K562 (cell line): ENCODE measurements at regions not wholly inside any gene's neighbourhood (a gene's known extent, or its start where the extent isn't known, plus 50 kb on each side); places are given as distances from the start of the nearest gene placed in this dataset.

Source experiments
- ATAC-seq: fragments of 200-7000 bp; cut with Tn5 transposase; 3 replicates; pipeline ENCODE4 v1.9.1; 2020; ENCODE audit warnings: moderate library complexity
- BruUV-seq: library from RNA; stranded (reverse); fragments of 400-500 nt; replicated peaks from 2 replicates; lab custom pipeline; 2021; lab: Mats Ljungman, UMichigan
- CTCF ChIA-PET: fragments of 300-600 bp; formaldehyde crosslinking; extraction: SDS; loops from one replicate; lab custom pipeline; 2021; ENCODE audit warnings: low intra/inter-chr PET ratio; lab: Yijun Ruan, JAX
- POLR2A ChIA-PET: fragments of 300-600, 350-650 bp; sonication (Branson Sonifier 250); formaldehyde crosslinking; extraction: SDS; loops from one replicate; lab custom pipeline; 2021; ENCODE audit warnings: antibody characterized with exemption, inconsistent platforms; lab: Yijun Ruan, JAX
- DNase-seq, 4 experiments: peaks; one replicate each; pipeline versions ENCODE4 v3.0.0 to v3.0.0-alpha.2; 2011 to 2018; ENCODE audit warnings: low spot score in 3 of 4, mixed read lengths in 3 of 4; ENCODE audit errors: extremely low read depth in 1 of 4
- FAIRE-seq: peaks from 2 replicates; lab custom pipeline; 2011; peaks lifted over from hg19 to GRCh38; lab: Jason Lieb, UNC
- H2AFZ ChIP-seq: 2 replicates; pipeline ENCODE4 v1.6.0; 2011; ENCODE audit warnings: low read depth, low read length, control low read depth, inconsistent platforms
- H3K27ac ChIP-seq: fragments of 200-600 bp; 3 replicates; pipeline ENCODE4 v1.8.0; 2011; ENCODE audit warnings: low read depth, mild to moderate bottlenecking, control low read depth, inconsistent platforms, low read length, moderate library complexity, mixed read lengths; ENCODE audit errors: extremely low read depth
- H3K27me3 ChIP-seq, 2 experiments: fragments of 300-600 bp in 1 of 2; 2 replicates in 1 of 2; 3 replicates in 1 of 2; pipeline versions ENCODE4 v1.6.0 to v1.8.0; 2011; ENCODE audit warnings: inconsistent platforms in 2 of 2, low read length in 2 of 2, mild to moderate bottlenecking in 1 of 2, mixed read lengths in 1 of 2, moderate library complexity in 1 of 2; ENCODE audit not compliant: control insufficient read depth in 2 of 2, insufficient read depth in 2 of 2
- H3K36me3 ChIP-seq: fragments of 300-600 bp; 3 replicates; pipeline ENCODE4 v1.8.0; 2011; ENCODE audit warnings: mild to moderate bottlenecking, low read length, inconsistent platforms; ENCODE audit not compliant: control insufficient read depth, insufficient read depth
- H3K4me1 ChIP-seq, 2 experiments: fragments of 200-600 bp in 1 of 2; replicated peaks in 1 of 2; 2 replicates in 1 of 2; 3 replicates in 1 of 2; pipeline versions ENCODE4 v1.5.1 to v1.8.0; 2011; ENCODE audit warnings: inconsistent platforms in 2 of 2, low read length in 2 of 2, mild to moderate bottlenecking in 1 of 2, mixed read lengths in 1 of 2, moderate library complexity in 1 of 2; ENCODE audit not compliant: control insufficient read depth in 2 of 2, insufficient read depth in 2 of 2
- H3K4me2 ChIP-seq: 2 replicates; pipeline ENCODE4 v1.6.1; 2011; ENCODE audit warnings: low read length, control low read depth, inconsistent platforms, mixed read lengths; ENCODE audit not compliant: insufficient read depth
- H3K4me3 ChIP-seq: fragments of 200-600 bp; sonication (generic), shearing (Covaris generic); 2 replicates; pipeline ENCODE4 v1.5.1; 2016; ENCODE audit warnings: control low read depth, inconsistent platforms
- H3K79me2 ChIP-seq: fragments of 200-600 bp; 3 replicates; pipeline ENCODE4 v1.8.0; 2011; ENCODE audit warnings: low read length, inconsistent platforms; ENCODE audit not compliant: control insufficient read depth, insufficient read depth
- H3K9ac ChIP-seq, 2 experiments: 2 replicates each; pipeline versions ENCODE4 v1.6.0 to v1.6.1; 2011; ENCODE audit warnings: low read depth in 2 of 2, low read length in 2 of 2, control low read depth in 1 of 2, inconsistent platforms in 1 of 2, mild to moderate bottlenecking in 1 of 2, mixed read lengths in 1 of 2; ENCODE audit not compliant: insufficient read depth in 1 of 2
- H3K9me1 ChIP-seq: one replicate; pipeline ENCODE4 v1.6.0; 2011; ENCODE audit warnings: inconsistent platforms, mild to moderate bottlenecking, low read length, moderate library complexity; ENCODE audit not compliant: control insufficient read depth, insufficient read depth
- H3K9me3 ChIP-seq: replicated peaks from 2 replicates; pipeline ENCODE4 v1.5.1; 2011; ENCODE audit warnings: low read depth, low read length, inconsistent platforms; ENCODE audit not compliant: control insufficient read depth, insufficient read depth
- H4K20me1 ChIP-seq: replicated peaks from 2 replicates; pipeline ENCODE4 v1.6.1; 2011; ENCODE audit warnings: low read length, inconsistent platforms, mixed read lengths; ENCODE audit not compliant: control insufficient read depth, insufficient read depth
- HCFC1 ChIP-seq: IDR thresholded peaks from 2 replicates; pipeline ENCODE4 v1.6.1; 2012; ENCODE audit warnings: low read depth, low read length, improper control_type of control experiment
- JUNB ChIP-seq: fragments of 450-650 bp; formaldehyde crosslinking; conservative IDR thresholded peaks from 2 replicates; pipeline ENCODE4 v1.4.0; 2020; ENCODE audit warnings: mild to moderate bottlenecking
- NR2F6 ChIP-seq: fragments of 450-650 bp; formaldehyde crosslinking; IDR thresholded peaks from 2 replicates; pipeline ENCODE4 v1.4.0; 2020; ENCODE audit warnings: mild to moderate bottlenecking
- ZNF395 ChIP-seq: fragments of 200-800 bp; sonication (Bioruptor generic); IDR thresholded peaks from 2 replicates; pipeline ENCODE4 v1.6.1; 2017; ENCODE audit warnings: missing genetic modification characterization, missing compliant biosample characterization
- in situ Hi-C: fragments of 300-500 bp; cut with MboI; formaldehyde crosslinking; loops from 4 replicates; pipeline ENCODE4 v1.15.0; 2018; ENCODE audit warnings: inconsistent platforms, mixed read lengths
- intact Hi-C: fragments of 100-400 bp; cut with micrococcal nuclease; formaldehyde crosslinking; loops from 2 replicates; pipeline ENCODE4 v1.14.2; 2022
- TF ChIP-seq, protein P1 (sequence below): sonication (generic); formaldehyde crosslinking; IDR thresholded peaks from 2 replicates; pipeline ENCODE4 v1.4.0; 2020; ENCODE audit warnings: mild to moderate bottlenecking, missing genetic modification reagents
- TF ChIP-seq, protein P2 (sequence below): fragments of 450-650 bp; formaldehyde crosslinking; IDR thresholded peaks from 2 replicates; pipeline ENCODE4 v1.4.0; 2020; ENCODE audit warnings: mild to moderate bottlenecking, moderate library complexity

- CTCF ChIA-PET = no interaction called here
- H2AFZ ChIP-seq = no peak overlapping the region
- no peak for FAIRE-seq
Measured at GRCh38 chr13:33496336-33496735, 210.8 kb upstream of the STARD13 start.

More at GRCh38 chr13:33496336-33496735, 210.8 kb upstream of the STARD13 start:
- no peaks in the 10 kb centered on the region for H3K9me1 ChIP-seq
- no peak overlapping the region for H3K9ac ChIP-seq
- intact Hi-C loops = no loop called here
- no peaks in the 10 kb centered on the region for H4K20me1 ChIP-seq
- peaks cover 0 to 3% of the 10 kb centered on the region in 2 experiments; a peak in 1 of 5 replicates for H3K4me1 ChIP-seq
- H3K9me3 ChIP-seq = no peaks in the 10 kb centered on the region
- no peaks in the 10 kb centered on the region for H3K36me3 ChIP-seq
- no peak overlapping the region for H3K4me3 ChIP-seq
- POLR2A ChIA-PET = no interaction called here
- ATAC-seq = no peak
- no TSS peak for BruUV-seq
- TF ChIP-seq HCFC1 (no peak), ZNF395 (CRISPR knock-in tag) (no peak), NR2F6 (CRISPR knock-in tag) (no peak), JUNB (CRISPR knock-in tag) (no peak)
- TF ChIP-seq, protein P1, sequence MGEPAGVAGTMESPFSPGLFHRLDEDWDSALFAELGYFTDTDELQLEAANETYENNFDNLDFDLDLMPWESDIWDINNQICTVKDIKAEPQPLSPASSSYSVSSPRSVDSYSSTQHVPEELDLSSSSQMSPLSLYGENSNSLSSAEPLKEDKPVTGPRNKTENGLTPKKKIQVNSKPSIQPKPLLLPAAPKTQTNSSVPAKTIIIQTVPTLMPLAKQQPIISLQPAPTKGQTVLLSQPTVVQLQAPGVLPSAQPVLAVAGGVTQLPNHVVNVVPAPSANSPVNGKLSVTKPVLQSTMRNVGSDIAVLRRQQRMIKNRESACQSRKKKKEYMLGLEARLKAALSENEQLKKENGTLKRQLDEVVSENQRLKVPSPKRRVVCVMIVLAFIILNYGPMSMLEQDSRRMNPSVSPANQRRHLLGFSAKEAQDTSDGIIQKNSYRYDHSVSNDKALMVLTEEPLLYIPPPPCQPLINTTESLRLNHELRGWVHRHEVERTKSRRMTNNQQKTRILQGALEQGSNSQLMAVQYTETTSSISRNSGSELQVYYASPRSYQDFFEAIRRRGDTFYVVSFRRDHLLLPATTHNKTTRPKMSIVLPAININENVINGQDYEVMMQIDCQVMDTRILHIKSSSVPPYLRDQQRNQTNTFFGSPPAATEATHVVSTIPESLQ (CRISPR knock-in tag) = no peak
- TF ChIP-seq, protein P2, sequence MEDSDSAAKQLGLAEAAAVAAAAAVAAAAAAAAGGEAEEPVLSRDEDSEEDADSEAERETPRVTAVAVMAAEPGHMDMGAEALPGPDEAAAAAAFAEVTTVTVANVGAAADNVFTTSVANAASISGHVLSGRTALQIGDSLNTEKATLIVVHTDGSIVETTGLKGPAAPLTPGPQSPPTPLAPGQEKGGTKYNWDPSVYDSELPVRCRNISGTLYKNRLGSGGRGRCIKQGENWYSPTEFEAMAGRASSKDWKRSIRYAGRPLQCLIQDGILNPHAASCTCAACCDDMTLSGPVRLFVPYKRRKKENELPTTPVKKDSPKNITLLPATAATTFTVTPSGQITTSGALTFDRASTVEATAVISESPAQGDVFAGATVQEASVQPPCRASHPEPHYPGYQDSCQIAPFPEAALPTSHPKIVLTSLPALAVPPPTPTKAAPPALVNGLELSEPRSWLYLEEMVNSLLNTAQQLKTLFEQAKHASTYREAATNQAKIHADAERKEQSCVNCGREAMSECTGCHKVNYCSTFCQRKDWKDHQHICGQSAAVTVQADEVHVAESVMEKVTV (CRISPR knock-in tag) = no peak
- TF ChIP-seq, all 486 proteins: peak for 0
- H3K4me2 ChIP-seq = no peak overlapping the region
- DNase-seq = no peak
- H3K27me3 ChIP-seq = no peaks in the 10 kb centered on the region
- no peak overlapping the region for H3K27ac ChIP-seq
- in situ Hi-C loops = no loop called here
- H3K79me2 ChIP-seq = no peaks in the 10 kb centered on the region
